Fibroblast of lung (primary cell): ENCODE measurements at regions not wholly inside any gene's neighbourhood (a gene's known extent, or its start where the extent isn't known, plus 50 kb on each side); places are given as distances from the start of the nearest gene placed in this dataset.

Experiments
- DNase-seq, 2 donors: peaks; one replicate each; pipeline versions ENCODE4 v3.0.0 to v3.0.0-alpha.2; 2010; ENCODE audit warnings: low read depth in 2 of 2
- H2AFZ ChIP-seq: 2 replicates; pipeline ENCODE4 v1.5.1; 2012; ENCODE audit warnings: low read length, control low read depth, inconsistent platforms
- H3K27ac ChIP-seq: 2 replicates; pipeline ENCODE4 v1.5.1; 2011; ENCODE audit warnings: low read length, control low read depth; ENCODE audit not compliant: insufficient read depth
- H3K27me3 ChIP-seq: 2 replicates; pipeline ENCODE4 v1.5.1; 2011; ENCODE audit warnings: mild to moderate bottlenecking, low read length; ENCODE audit not compliant: control insufficient read depth, insufficient read depth
- H3K36me3 ChIP-seq: 2 replicates; pipeline ENCODE4 v1.5.1; 2011; ENCODE audit warnings: low read length; ENCODE audit not compliant: control insufficient read depth, insufficient read depth
- H3K4me1 ChIP-seq: 2 replicates; pipeline ENCODE4 v1.5.1; 2011; ENCODE audit warnings: low read length; ENCODE audit not compliant: control insufficient read depth, insufficient read depth; ENCODE audit errors: extremely low read depth
- H3K4me2 ChIP-seq: 2 replicates; pipeline ENCODE4 v1.5.1; 2011; ENCODE audit warnings: low read length, control low read depth; ENCODE audit not compliant: insufficient read depth; ENCODE audit errors: extremely low read depth
- H3K4me3 ChIP-seq, 4 experiments: fragments of 200-600 bp in 1 of 4; sonication (generic) in 1 of 4; replicated peaks in 1 of 4; 2 replicates each; pipeline ENCODE4 v1.5.1; 2011 to 2016; ENCODE audit warnings: low read length in 4 of 4, low read depth in 3 of 4, mild to moderate bottlenecking in 3 of 4, control low read depth in 2 of 4, inconsistent platforms in 1 of 4, mixed read lengths in 1 of 4; ENCODE audit not compliant: insufficient read depth in 1 of 4; ENCODE audit errors: control extremely low read depth in 1 of 4
- H3K79me2 ChIP-seq: 2 replicates; pipeline ENCODE4 v1.5.1; 2012; ENCODE audit warnings: mild to moderate bottlenecking, low read length, inconsistent platforms; ENCODE audit not compliant: control insufficient read depth, insufficient read depth
- H3K9ac ChIP-seq: 2 replicates; pipeline ENCODE4 v1.5.1; 2011; ENCODE audit warnings: mild to moderate bottlenecking, low read length, control low read depth; ENCODE audit not compliant: insufficient read depth
- H3K9me3 ChIP-seq: 2 replicates; pipeline ENCODE4 v1.5.1; 2012; ENCODE audit warnings: low read depth, low read length; ENCODE audit not compliant: control insufficient read depth, insufficient read depth
- H4K20me1 ChIP-seq: 2 replicates; pipeline ENCODE4 v1.5.1; 2011; ENCODE audit warnings: low read length; ENCODE audit not compliant: control insufficient read depth, insufficient read depth; ENCODE audit errors: extremely low read depth
- EZH2 ChIP-seq: IDR thresholded peaks from 2 replicates; pipeline ENCODE4 v1.5.1; 2012; ENCODE audit warnings: low read length, control low read depth, mild to moderate bottlenecking; ENCODE audit errors: missing control alignments
- TF ChIP-seq, protein P1 (sequence below), 2 donors: IDR thresholded peaks in 1 of 2; conservative IDR thresholded peaks in 1 of 2; 1 replicate in 1 of 2; 2 replicates in 1 of 2; pipeline ENCODE4 v1.5.1; 2011 to 2012; ENCODE audit warnings: low read length in 2 of 2, control low read depth in 1 of 2, inconsistent platforms in 1 of 2, low read depth in 1 of 2, mild to moderate bottlenecking in 1 of 2

DNA sequence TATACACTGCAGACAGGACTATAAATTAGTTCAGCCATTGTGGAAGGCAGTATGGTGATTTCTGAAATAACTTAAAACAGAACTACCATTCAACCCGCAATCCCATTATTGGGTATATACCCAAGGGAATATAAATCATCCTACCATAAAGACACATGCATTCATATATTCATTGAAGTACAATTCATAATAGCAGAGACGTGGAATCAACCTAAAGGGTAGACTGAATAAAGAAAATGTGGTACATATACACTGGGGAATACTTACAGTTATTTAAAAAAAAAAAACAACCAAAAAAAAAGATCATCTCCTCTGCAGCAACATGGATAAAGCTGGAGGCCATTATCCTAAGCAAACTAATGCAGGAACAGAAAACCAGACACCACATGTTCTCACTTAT is 473.9 kb downstream of the TRHDE start:
- Histone ChIP-seq H3K4me2 (no peak overlapping the region), H3K27me3 (no peaks in the 10 kb centered on the region), H3K9ac (no peak overlapping the region), H3K9me3 (no peaks in the 10 kb centered on the region), H4K20me1 (no peaks in the 10 kb centered on the region), H3K27ac (no peak overlapping the region), H3K79me2 (no peaks in the 10 kb centered on the region), H3K4me1 (no peaks in the 10 kb centered on the region), H3K36me3 (no peaks in the 10 kb centered on the region), H3K4me3 (no peak overlapping the region), H2AFZ (no peak overlapping the region)
- TF ChIP-seq, protein P1, sequence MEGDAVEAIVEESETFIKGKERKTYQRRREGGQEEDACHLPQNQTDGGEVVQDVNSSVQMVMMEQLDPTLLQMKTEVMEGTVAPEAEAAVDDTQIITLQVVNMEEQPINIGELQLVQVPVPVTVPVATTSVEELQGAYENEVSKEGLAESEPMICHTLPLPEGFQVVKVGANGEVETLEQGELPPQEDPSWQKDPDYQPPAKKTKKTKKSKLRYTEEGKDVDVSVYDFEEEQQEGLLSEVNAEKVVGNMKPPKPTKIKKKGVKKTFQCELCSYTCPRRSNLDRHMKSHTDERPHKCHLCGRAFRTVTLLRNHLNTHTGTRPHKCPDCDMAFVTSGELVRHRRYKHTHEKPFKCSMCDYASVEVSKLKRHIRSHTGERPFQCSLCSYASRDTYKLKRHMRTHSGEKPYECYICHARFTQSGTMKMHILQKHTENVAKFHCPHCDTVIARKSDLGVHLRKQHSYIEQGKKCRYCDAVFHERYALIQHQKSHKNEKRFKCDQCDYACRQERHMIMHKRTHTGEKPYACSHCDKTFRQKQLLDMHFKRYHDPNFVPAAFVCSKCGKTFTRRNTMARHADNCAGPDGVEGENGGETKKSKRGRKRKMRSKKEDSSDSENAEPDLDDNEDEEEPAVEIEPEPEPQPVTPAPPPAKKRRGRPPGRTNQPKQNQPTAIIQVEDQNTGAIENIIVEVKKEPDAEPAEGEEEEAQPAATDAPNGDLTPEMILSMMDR (conservative IDR thresholded peaks at IDR 0.05 in 1 of 2, IDR thresholded peaks at IDR 0.05 in 1 of 2; ENCODE audit: low read depth in 1 of 2, low read length in 2 of 2) = no peak
- no peak for TF ChIP-seq EZH2
- DNase-seq = no peak

DNA sequence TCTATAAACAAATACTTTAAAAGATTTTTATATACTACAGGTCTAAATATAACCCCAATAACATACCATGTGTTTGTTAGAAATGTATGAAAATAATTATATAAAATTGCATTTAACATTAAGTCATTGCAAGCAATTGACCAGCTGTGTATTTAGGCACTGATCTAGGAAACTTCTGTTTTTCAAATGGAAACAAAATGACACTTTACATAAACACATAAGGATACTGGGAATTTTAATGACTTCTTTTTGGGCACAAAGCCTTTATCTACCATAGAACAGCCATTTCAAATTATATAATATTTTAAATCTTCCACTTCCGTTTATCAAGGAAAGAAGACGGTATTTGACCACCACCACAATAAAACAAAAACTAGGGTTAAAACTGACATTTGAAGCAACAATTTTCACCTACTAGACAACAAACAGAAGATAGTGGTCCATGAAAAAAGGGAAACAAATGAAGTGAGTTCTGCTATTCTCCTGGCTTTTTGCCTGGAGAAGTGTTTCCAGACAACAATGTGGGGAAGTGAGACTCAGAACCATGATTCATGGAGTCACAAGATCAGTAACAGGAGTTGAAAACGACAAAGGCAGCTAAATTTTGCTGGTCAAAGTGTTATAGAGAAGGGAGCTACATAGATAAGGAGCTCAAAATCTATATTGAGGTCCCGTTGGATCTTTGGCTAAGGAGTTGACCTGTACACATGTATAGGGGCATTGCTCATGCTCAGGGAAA is 475.1 kb downstream of the TRHDE start:
- H2AFZ ChIP-seq = no peak overlapping the region
- H3K4me2 ChIP-seq = no peak overlapping the region
- no peaks in the 10 kb centered on the region for H3K9me3 ChIP-seq
- TF ChIP-seq, protein P1 (conservative IDR thresholded peaks at IDR 0.05 in 1 of 2, IDR thresholded peaks at IDR 0.05 in 1 of 2; ENCODE audit: low read depth in 1 of 2, low read length in 2 of 2) = no peak
- no peak for TF ChIP-seq EZH2
- H3K4me1 ChIP-seq = no peaks in the 10 kb centered on the region
- no peak overlapping the region for H3K27ac ChIP-seq
- H4K20me1 ChIP-seq = no peaks in the 10 kb centered on the region
- no peaks in the 10 kb centered on the region for H3K79me2 ChIP-seq
- H3K9ac ChIP-seq = no peak overlapping the region
- H3K27me3 ChIP-seq = no peaks in the 10 kb centered on the region
- no peaks in the 10 kb centered on the region for H3K36me3 ChIP-seq
- no peak overlapping the region for H3K4me3 ChIP-seq
- DNase-seq = no peak

DNA sequence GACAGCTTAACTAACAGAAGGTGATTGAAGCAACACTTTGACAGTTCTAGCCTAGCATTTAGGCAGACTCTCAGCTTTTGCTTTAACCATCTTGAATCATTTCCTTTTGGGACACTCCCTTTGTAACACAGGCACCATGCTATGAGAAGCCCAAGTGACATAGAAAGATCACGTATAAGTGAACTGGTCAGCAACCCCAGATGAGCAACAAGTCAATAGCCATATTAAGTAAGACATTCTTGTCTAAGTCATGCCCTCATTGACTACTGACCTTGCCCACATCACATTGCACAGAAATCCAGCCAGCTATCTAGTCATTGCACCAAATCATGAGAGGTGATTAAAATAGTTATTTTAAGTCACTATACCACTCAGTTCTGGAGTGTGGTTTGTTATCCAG is 476.8 kb downstream of the TRHDE start:
- Histone ChIP-seq H2AFZ (no peak overlapping the region), H3K4me2 (no peak overlapping the region), H3K79me2 (no peaks in the 10 kb centered on the region), H3K9me3 (no peaks in the 10 kb centered on the region), H3K9ac (no peak overlapping the region), H3K27ac (no peak overlapping the region), H3K4me1 (no peaks in the 10 kb centered on the region), H4K20me1 (no peaks in the 10 kb centered on the region), H3K36me3 (no peaks in the 10 kb centered on the region), H3K27me3 (no peaks in the 10 kb centered on the region), H3K4me3 (no peak overlapping the region)
- no peak for DNase-seq
- no peak for TF ChIP-seq EZH2
- TF ChIP-seq, protein P1 (conservative IDR thresholded peaks at IDR 0.05 in 1 of 2, IDR thresholded peaks at IDR 0.05 in 1 of 2; ENCODE audit: low read depth in 1 of 2, low read length in 2 of 2) = no peak
